D341Med (cell line): ENCODE measurements at regions not wholly inside any gene's neighbourhood (a gene's known extent, or its start where the extent isn't known, plus 50 kb on each side); places are given as distances from the start of the nearest gene placed in this dataset.
"Not testable (repeated sequence)": the region's sequence is repeated elsewhere in the genome, so short reads cannot be mapped to it uniquely, and the experiment has no call there.

Experiments used
- DNase-seq: peaks from one replicate; pipeline ENCODE4 v3.0.0; 2012; ENCODE audit warnings: low spot score

DNA sequence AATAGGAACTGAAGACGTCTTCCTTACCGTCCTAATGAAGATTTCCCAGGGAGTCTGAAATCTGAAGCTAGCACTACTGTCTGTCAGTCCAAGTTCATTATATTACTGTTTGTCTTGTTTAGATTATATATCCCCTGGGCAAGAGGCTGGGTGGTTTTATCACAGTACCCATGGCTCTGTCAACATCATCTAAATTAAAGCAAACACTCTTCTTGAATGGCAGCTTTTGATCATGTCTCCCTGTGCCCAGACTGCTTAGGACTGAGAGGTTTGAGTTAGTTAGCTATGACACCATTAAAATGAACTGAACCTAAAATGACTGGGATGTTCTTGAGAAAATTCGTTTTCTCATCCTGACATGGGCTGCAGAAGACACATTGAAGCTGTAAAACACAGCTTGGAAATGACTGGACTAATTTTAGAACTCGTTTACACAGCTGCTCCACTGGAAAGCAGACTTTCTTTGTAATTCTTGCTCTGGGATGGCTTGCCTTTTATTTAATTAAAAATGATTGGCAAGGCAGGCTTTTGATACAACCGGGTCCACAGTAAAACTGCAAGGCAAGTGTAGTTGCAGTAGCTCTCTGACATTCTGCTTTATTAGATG, 243.5 kb downstream of the MFSD1 start:
- DNase-seq, result no peak

DNA sequence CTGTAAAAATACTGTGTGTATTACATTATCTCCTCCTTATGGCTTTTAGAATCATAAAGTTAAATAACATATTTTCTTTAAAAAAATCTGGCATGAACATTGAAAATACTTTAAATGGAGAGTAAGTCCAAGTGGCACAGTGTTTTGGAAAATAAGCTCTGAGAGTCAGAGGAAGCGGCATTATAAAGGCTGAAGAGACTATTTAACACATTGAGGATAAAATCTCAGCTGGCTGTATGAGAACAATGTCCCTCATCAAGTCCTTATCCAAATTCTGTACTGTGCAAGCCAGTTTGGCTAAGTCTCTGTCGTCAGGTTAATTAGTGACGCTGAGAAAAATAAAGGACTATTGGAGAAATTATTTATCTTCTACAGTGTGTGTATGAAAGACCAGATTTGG, 245.5 kb downstream of the MFSD1 start:
- DNase-seq, result no peak

DNA sequence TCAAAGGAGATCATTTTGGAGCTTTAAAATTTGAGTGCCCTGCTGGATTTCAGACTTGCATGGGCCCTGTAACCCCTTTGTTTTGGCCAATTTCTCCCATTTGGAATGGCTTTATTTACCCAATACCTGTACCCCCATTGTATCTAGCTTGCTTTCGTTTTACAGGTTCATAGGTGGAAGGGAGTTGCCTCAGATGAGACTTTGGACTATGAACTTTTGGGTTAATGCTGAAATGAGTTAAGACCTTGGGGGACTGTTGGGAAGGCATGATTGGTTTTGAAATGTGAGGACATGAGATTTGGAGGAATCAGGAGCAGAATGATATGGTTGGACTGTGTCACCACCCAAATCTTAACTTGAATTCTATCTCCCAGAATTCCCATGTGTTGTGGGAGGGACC, 250.6 kb downstream of the MFSD1 start:
- DNase-seq, result not testable (repeated sequence)

DNA sequence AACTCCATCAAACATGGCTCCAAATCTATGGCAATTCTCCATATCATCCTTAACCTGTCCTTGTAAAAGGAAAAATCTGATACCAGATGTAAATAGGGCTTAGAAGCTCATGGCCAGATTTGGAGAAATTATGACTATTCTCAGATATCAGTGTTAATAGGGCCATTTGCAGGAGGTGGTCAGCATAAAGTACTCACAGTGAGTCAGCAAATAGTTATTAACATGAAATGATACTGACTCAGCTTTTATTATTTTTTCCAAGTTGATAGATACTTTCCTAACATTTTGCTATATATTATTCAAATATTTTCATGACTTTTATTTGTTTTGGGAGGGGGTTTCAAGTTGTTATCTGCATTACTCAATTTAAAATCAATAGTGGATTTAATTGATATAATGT, 255.8 kb downstream of the MFSD1 start:
- DNase-seq, result no peak

DNA sequence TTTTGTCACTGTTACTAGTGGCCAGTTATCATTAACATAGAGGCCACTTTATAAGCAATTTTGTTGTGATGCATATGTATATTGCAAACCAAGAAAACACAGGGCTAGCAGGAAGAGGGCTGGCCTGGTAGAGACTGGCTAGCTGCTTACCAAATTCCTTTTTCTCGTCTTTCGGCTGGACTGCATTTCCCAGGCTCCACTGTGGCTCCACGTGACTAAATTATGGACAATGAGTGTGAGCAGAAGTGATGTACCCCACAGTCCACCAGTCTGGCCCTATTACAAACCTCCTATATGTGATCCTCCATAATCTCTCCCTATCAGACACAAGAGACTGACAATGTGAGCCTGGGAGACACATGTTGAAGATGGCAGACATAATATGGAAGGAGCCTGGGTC, 257.0 kb downstream of the MFSD1 start:
- DNase-seq, result no peak

DNA sequence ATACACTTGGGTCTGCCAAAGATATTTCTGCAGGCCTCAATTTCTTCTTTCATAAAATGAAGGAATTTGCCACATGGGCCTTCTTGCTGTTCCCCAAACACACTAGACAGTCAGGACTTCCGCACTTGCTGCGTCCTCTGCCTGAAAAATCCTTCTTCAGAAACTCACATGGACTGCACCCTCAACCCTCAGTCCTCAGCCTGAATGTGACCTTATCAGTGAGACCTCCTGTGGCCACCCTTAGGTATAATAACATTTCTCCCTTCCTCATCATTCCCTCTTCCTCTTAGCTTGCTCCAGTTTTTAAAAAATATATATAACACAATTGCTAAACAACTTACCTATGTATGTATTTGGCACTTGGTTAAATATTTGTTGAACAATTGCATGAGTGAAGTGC, 257.5 kb downstream of the MFSD1 start:
- DNase-seq, result no peak

DNA sequence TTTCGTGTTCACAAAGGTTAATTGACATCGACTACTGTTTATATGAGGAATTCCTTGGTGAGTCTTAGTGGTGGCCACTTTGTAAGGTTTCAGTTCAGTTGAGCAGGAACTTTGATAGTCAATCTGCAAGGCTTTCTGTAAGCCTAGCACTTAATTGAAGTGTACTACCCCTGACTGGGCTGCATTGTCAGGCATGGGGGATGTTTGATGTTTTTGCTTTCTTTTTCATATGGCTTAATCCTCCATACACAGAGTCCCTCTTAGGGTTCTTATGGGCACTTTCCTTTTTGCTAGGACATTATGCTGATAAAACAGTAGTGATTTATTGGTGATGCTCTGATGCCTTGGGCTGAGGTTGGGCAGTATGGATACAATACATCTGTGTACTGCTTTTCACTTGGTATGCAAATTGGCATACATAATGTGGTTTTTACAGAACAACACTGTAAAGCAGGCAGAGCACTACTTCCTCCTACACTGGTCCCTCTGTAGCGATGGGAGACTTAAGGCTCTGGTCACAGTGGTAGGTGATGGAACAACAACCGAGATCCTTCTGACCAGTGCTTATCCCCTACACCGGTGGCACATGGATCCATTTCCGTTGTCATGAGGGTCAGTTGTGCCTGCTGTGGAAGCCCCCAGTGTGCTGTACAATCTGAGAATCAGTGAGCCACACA, 261.0 kb downstream of the MFSD1 start:
- no peak for DNase-seq

DNA sequence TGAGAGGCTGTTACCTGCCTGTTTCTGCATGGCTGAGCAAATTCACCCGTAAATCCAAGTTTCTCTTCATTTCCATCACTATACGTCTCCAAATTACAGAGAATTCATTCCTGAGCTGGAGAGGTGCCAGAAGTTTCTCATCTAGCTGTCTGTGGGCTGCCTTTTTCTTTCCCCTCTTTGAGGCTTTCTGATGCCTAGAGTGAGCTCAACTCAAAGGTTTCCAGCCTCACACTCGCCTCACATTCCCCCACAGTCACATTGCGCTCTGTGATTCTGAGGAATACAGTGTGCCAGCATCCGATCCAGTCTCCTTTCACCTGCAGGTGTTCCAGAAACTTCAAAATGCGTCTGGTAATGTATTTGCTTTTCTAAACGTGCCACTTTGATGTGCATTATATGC, 267.2 kb downstream of the MFSD1 start, which contains the start of gene IQCJ:
Gene IQCJ, plus strand, starts transcription at position 229 of the 400 bp plus-strand sequence.
- DNase-seq, result no peak

DNA sequence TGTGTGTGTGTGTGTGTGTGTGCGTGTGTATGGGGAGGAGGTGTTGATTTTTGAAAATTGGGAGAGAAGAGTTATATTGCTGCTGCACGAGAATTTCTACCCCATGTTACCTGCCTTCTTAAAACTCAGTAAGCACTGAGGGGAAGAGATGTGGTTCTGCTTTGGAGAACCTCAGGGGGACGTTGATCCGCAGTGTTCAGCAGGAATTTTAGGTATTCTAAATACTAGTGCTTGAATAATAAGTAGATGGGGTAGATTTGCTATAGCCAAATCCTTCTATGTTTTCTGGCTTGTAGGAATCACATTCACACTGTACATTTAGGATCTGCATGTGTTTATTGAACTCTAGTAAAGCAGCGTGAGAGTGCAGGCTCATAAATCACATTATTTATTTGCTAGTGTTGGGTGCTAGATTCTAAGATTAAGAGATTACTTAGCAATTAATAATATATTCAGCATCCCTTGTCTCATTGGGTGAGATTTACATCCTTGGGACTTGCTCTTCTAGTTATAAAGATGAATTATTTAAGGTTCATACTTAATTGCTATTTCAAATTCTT, 268.1 kb downstream of the MFSD1 start:
- DNase-seq, result no peak

DNA sequence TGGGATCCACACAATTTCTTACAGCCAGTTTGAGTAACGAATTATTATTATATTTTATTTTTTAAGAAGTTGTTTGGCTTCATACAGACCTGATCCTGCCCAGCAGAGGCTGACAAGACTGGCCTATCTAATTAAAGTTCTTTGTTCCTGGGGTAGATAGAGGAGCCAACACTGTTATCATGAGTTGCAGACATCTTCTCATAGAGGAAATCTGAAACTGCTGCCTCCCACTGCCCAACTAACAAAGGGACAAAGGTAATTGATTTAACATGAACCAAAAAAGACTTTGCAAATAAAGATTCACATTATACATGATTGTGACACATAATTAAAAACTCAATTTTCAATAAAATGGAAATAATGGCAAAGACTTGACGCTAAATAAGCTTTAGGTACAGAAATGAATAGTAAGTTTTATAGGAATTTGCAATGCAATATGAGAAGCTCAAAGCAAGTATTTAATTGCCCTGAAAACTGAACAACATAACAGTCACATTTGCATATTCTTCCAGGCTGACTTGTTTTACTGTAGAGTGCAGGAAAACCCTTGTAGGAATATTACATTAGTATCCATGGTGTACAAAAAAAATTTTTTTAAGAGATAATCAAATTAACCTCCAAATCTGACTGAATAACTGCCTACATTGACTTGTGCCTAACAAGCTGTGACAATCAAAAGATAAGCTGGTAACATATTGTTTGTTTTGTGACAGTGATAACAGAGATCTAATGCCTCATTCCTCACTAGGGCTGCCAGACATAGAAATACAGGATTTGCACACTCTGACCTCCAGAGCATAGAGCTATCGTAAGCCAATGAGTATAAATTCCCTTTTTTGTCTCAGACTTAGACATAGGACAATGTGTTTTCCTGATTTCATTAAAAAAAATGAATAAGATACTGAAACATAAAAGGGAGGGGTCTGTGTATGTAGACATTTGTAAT, 273.2 kb downstream of the MFSD1 start:
- no peak for DNase-seq

DNA sequence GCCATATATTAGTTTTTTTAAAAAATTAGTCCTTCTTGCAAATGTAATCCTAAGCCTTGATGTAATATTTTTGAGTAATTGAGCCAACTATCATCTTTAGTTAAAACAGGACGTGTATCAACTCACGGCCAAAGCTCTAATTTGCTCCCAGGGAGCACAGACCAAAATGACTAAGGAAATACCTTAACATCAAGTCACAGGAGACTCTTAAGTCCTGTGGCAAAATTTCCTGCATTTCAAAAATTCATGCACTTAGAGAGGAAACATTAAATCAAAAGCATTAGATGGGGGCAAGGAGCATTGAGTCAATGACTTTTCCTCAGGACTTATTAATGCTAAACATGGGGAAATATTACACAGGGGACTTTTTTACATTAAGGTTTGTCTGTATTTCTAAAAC, 276.0 kb downstream of the MFSD1 start:
- no peak for DNase-seq

DNA sequence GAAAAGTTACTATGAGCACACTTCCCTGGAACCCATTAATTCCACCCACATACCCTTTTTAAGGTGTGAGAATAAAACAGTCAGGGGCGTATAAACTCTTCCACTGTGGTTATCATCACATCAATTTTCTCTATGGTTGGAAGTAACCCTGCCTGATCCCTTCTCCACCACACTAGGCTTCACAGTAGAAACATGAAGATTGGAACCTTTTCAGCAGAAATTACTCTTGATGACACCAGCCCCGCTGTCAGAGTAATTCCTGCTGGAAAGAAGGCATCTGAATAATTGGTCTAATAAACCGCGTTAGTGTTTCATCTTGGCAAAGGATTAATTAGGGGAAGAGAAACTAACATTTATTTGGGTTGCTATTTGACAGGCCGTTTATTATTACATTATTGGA, 278.4 kb downstream of the MFSD1 start:
- DNase-seq, result no peak

DNA sequence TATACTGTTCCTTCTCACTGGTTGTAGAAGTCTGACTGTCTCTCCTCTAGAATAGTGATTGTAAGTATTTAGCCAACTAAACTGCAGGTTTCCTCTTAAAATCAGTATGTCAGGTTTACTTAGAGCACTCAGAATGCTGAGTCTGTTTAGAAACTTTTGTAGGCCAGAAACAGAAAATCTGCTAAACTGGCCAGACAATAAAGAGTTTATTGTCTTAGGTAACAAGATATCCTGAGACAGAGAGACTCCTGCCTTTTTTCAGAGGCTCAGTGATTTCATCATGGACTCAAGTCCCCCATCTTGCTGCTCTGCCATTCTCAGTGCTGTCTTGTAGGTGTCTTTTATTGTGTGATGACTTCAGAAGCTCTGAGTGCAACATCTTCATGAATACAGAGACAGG, 279.0 kb downstream of the MFSD1 start:
- no peak for DNase-seq

DNA sequence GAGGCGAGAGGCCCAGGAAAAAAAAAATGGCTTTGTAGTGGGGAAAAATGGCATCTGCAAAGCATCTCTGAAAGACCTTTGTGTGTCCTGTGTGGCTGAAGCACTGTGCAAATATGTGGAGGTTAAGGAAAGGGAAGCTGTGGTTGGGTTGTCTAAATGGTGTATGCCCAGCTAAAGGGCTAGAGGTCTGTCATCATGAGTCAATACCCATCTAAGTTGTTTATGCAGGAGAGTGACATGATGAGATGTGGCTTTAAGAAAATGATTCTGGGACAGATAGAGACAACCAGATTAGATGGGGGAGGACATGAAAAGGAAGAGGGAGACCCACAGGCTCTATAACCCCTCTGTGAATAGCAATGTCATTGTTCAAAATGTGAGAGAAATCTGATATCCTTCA, 280.7 kb downstream of the MFSD1 start:
- no peak for DNase-seq

DNA sequence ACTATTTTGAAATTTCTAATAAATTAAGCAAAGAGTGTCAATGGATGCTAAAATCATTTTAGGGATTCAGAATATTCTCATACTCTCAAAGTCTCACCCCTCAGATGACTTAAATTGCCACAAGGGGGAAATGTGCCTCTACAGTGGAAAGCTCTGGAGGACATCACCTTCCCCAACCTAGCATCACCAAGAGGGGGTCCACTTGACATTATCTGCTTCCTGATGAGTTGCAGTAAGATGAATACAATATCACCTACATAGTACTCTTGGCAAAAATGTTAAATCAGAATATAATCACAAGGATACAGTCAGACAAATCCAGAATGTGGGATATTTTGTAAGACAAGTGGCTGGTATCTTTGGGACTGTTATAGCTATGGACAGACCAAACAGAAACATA, 290.1 kb downstream of the MFSD1 start:
- DNase-seq, result no peak

DNA sequence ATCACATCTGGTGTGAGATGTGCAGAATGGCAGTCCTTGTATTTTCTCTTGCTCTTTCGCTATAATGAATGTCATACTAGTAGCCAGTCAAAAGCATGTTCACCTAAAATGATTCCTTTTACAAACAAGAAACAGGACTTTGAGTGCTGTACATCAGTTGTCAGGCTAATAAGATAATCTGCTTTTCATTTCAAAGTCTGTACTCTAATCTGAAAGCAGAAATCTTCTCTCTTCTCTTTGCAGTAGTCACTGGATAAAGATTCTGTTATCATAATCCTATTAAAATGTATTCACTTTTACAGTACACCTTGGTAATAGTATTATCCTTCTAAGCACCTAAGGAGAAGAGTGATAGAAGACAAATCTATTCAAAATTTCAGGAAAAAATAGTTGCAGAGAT, 300.1 kb downstream of the MFSD1 start:
- no peak for DNase-seq

DNA sequence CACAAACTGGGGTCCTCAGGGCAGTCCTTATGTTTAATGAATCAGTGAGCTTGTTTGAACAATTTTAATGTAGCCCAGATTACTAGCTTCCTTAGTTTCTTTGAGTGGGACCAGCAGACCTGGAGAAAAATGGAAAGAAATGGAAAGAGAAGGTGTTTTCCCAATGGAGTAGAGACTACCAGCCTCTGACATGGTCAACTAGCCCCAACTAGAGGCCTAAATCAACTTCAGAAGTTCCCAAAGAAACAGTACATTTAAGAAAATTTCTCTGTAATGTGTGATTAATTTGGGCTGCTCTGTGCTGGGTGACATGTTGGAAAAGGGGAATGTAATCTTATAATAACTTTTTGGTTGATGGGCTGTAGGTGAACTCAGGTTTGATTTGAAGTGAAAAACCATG, 310.9 kb downstream of the MFSD1 start:
- DNase-seq, result no peak

DNA sequence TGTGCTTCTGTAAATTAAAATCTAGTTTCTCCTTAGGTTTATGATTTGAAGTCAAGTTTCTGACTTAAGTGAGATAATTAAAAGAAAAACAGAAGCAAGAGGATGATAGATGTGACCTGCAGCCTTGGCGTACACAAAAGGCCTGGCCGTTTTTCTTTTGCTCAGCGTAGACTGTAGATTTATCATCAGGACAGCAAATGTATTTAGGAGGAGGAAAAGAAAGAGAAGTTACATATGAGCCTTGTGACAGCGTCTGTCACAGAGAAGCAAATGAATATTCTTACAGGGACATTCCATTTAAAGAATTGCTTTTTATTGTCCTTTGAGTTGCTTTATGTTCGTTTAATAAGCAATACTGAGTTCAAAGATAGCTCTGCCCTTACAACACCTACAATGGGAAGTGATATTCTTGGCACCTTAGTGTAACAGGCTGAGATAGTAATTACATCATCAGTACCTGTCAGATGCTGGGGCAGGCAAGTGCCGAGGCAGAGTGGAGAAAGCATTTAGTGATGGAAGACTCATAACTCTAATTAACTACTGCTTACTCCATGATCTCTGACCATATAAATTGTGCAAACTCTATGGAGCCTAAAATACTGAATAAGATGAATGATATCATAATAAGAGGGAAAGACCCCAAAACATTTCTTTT, 311.5 kb downstream of the MFSD1 start:
- no peak for DNase-seq

DNA sequence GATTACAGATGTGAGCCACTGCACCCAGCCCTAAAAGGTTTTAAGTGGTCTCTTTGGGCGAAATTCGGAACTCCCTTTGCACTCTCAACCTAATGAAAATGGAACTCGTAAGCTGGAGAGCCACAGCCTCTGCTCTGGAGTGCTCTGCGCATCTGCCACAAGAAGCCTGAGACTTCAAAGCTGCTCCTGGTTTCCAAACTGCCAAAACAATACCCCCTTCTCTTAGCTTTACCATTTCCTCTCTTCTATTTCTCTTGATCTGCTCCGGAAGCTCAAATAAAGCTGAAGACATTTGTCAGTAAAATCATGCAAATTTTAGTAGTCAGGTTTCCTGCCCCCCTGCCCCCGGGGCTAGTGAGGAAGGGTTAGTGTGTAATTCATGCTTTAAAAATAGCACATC, 312.7 kb downstream of the MFSD1 start:
- DNase-seq, result no peak

DNA sequence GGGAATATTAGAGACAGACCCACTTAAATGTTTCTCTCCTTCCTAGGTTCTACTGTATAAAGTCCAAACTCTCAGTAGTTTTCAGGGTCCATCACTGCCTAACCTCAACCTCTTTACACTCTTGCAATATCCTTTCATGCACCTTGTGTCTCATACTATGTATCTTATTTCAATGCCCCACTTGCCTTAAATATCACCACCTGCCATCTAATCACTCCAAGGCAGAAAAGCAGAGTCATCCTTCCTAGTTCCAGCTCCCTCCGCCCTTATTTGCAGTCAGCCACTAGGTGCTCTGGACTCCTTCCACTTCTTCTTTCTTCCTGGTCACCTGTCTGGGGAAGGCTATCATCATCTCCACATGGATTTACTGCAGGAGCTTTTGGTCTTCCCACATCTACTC, 322.0 kb downstream of the MFSD1 start:
- DNase-seq, result no peak

DNA sequence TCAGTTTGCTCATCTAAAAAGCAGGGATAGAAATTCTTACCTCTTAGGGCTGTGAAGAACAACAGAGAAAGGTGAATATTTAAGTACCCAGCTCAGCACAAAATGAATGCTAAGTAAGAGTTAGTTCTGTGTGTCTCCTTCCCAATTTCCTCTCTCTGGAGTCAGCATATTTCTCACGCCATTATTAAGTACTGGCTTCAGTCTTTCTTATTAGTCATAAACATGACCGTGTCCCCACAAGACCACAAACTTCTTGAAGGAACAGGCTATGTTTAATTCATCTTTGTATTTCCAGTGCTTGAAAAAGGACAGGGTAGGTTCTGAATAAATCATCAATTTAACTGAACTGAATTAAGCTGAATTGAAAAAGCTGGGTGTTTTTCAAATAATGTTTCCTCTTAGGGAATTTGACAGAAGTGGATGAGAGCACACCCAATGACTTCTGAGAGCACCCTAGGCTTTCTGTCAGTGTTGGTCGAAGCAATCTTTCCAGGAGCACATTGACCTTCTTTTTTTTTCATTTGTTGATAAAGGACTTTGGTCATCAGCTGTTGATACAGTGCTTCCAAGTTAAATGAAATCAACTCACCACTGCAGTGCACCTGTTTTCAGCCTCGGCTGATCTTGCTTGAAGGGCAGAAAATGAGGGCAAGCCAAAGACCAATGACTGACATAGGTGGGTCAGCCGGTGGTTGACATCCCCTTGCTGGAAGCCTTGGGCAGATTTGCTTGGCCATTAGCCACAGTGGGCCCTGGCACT, 324.6 kb downstream of the MFSD1 start:
- DNase-seq, result no peak

DNA sequence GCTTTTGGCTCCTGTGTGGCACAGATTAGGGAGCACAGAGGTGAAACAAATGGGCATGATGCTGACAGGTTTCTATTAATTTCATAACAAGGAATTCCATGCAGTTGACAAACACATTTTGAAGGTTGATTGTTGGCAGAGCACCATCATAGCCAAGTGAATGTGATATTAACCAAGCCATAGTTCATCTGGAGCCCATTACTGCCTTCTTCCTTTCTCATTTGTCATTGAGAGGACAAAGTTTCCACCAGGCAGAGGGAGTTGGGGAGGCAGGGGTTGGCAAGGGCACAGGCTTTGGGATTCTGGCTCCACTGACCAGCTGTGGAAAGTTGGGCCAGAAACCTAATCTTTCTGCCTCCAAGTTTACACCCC, 325.2 kb downstream of the MFSD1 start:
- DNase-seq, result no peak
